GM18873 (cell line): ENCODE measurements at regions not wholly inside any gene's neighbourhood (a gene's known extent, or its start where the extent isn't known, plus 50 kb on each side); places are given as distances from the start of the nearest gene placed in this dataset.
"Not testable (repeated sequence)": the region's sequence is repeated elsewhere in the genome, so short reads cannot be mapped to it uniquely, and the experiment has no call there.

Experiments used
- ATAC-seq: cut with Tn5 transposase; IDR thresholded peaks from one replicate; pipeline ENCODE4 v1.9.1; 2021; ENCODE audit warnings: mild to moderate bottlenecking, moderate library complexity, moderate number of reproducible peaks; ENCODE audit not compliant: unreplicated experiment, low FRiP score

DNA sequence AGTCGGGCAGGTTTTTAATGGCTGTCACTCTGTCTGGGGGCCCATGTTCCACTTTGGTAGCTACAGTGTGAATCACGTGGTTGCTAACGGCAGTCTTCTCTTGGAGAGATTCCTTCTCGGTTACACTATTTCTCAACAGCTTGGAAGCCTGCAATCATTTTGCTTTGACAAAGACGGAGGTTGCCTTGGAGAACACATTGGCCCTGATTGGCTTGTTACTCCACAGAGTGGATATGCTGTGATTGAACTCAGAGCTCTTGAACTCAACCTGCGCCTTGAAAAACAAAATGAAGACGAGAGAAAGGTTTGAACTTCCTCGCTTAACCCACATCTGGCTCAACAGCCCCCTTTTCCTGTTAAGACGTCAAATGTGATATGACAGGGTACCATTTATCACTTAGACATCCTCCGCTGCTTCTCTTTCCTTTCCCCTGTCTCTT is 218.9 kb downstream of the MAF start:
- no peak for ATAC-seq

DNA sequence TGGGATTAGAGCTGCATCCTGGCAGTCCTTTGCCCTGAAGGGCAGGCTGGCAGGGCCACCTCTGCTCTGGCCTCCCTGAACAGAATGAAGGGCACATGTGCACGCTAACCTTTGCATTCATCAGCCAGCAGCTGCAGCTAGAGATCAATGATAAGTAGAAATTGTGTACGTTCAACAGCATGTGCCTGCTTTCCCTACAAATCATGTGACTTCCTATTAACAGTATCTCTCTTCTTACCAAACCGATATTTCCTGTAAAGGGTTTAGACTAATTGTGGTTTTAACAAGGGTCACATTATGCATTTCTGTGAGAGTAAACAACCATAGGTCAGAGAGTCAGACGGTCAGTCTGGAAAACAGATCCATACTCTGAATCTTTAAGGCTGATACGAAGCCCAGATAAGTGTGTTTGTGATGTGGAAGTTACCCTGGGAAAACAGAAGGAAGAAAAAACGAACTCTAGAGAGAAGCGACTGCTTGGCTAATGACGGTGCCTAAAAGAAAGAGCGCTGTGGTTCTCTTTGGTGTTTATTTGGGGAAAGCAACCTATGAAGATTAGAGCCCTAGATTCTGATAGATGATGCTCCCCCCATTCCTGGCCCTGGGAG is 219.4 kb downstream of the MAF start:
- ATAC-seq, result no peak

DNA sequence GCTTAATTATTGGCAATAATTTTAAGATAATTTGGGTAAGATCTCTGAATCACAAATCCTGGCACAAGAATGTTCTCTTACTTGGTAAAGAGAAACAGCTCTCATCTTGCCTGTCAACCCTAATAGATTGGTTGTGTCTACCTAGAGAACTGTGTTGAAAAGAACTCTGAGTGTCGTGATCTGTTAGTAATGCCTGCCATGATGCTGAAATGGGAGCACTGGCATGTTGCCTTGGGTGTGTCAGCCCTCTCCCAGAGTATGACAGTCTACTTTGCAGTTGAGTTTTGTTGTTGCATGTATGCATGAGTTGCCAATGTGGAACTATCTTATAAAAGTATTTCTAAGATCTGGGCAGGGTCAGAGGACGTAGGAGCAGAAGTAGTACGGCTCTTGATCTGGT is 221.4 kb downstream of the MAF start:
- no peak for ATAC-seq

DNA sequence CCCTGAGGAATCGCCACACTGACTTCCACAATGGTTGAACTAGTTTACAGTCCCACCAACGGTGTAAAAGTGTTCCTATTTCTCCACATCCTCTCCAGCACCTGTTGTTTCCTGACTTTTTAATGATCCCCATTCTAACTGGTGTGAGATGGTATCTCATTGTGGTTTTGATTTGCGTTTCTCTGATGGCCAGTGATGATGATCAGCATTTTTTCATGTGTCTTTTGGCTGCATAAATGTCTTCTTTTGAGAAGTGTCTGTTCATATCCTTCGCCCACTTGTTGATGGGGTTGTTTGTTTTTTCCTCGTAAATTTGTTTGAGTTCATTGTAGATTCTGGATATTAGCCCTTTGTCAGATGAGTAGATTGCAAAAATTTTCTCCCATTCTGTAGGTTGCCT is 223.5 kb downstream of the MAF start:
- ATAC-seq, result not testable (repeated sequence)

DNA sequence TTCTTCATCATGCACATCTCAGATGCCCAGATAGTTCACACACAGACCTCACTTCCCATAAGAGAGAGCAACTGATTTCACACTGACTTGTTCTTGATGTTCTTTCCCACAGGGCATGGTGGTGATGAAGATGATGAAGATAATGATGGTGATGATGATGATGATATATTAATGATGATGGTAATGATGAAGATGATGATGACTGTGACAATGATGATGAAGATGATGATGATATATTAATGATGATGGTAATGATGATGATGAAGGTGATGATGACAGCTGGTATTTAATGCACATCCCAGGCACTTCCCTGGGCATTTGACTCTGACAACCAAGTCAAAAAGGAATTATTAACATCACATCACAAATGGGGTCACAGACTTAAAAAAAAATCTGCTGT is 225.2 kb downstream of the MAF start:
- no peak for ATAC-seq

DNA sequence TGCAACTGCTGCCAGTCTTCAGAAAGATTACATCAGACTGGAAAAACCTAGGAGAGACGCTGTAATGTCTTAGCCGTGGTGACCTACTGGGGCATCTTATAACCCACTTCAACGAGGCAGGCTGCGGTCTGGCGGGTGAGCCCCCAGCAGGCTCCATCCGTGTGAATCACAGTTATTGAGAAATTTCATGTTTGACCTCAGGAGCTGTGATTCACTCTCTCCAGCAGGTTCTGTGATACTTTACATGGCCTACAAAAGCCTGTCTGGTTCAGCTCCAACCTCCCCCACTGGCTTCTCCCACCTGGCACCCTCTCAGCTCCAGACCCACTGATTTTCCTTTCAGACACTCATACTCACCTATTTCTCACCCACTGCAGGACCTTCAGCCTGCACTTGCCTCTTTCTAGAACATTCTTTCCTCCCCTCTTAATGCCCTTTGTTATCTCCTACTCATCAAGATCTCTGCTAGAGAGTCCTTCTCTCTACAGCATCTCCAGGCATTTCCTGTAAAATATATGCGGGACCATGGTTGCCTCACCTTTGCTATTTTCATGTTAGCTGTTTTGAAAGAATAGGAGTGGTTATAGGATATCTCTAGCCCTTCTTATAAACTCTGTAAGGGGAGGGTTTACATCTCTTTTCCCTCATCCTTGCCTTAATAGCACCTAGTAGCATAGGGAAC is 227.9 kb downstream of the MAF start:
- no peak for ATAC-seq

DNA sequence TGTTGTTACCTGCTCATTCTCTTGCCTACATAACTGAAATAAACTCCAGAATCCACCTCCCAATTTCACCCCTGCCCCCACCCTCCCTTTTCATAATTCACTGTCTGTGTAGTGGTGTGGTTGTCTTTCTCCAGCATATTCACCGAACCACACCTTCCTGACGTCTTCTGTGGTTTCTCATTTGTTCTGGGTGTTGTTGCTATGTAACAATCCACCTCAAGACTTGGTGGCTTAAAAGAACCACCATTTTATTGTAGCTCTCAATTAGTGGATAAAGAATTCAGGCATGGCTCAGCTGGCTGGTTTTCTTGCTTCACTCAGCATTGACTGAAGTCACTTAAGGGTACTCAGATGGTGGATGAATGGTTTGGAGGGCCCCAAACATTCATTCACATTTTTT is 229.8 kb downstream of the MAF start:
- no peak for ATAC-seq

DNA sequence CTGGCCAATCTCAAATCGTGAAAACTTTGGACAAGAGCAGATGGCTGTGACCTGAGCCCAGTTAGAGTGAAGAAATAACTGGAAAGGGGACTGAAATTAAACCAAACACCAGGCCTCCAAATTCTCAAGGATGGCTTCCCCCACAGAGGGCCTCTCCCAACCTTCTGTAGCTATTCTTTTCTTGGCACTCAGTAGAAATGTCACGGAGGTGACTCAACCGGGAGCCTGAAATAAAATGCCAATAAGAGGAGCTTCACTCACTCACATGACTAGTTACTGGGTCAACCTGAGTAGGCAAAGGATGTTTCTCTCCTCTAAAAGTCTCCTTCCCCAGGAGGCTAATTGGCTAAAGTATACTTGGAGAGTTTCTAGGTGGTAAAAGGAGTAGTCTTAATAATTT is 230.7 kb downstream of the MAF start:
- no peak for ATAC-seq

DNA sequence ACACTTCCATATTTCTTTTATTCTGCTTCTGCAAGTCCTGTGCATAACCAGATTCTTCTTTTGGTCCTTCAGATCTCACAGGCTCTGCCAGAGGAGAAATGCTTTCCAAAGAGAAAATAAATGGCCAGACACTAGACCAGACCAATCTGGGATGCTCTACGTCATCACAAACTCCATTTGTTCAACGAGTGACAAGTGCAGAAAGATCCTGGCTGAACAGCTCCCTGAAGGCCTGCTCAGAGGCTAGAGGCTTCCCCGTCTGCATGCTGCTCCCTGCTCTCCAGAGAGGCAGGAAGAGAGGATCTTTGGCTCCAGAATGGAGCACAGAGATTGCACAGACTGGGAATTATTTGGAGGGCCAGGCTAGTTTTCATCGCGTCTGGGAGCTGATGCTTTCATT is 232.7 kb downstream of the MAF start:
- ATAC-seq, result no peak

DNA sequence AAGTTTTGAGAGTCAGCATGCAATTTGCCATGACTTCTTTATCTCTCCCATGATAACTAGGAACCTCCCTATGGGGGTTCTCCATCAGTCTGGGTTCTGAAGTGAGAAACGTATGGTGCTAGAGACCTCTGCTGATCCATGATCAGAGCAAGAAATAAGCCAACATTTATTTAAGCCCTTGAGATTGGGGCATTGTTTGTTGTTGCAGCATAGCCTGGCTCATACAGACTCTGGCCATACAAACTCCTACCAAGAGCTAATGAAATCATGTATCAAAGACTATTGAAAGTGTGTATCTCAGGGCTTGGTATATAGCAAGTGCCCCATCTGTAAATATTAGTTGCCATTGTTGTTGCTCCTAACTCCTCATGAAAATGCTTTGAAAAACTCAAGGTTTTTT is 233.9 kb downstream of the MAF start:
- ATAC-seq, result no peak

DNA sequence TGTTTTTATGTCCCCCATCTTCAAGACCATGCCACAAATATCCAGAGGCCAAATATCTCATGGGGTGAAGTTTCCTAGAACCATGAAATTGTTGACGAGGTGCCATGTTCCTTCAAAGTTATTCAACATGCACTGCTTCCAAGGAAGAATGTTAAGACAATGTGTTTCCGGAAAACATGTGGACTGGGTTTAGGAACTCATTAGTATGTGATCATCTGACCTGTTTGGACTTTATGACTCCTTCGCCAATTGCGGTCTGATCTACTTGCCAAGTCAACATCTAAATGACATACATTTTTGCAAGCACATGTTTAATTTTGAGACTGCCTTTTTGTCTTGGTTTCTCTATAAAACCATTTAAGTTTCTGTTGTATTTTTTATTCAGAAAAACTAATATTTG is 234.8 kb downstream of the MAF start:
- no peak for ATAC-seq

DNA sequence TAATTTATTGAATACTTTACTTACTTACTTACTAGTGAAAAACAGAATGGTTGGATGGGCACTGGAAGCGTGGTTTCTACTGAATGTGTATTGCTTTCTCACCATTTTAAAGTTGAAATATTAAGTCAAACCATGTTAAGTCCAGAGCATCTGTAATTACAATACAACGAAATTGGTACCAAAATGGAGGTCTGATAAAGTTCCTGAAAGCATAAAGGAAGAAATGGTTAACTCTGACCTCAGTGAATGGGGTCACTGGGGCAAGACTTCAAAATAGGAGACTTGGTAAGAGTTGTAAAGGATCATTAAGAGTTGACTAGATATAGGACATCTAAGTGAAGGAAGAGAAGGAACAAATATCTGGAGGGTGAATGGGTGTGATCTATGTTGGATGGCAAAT is 237.1 kb downstream of the MAF start:
- ATAC-seq, result no peak

DNA sequence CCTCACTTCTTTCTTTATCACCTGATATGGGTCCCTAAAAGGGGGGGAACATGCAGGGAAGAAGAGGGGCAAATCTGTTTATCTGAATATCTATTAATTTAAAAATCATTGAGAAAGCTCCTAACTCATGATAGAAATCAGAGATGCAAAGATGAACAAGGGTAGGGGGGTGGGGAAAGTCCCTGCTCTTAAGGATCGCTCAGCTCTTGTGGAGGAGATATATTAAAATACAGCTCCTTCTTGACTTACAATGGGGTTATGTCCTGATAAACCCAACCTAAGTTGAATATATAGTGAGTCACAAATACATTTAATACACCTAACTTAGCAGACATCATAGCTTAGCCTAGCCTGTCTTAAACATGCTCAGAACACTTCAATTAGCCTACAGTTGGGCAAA is 237.5 kb downstream of the MAF start:
- no peak for ATAC-seq

DNA sequence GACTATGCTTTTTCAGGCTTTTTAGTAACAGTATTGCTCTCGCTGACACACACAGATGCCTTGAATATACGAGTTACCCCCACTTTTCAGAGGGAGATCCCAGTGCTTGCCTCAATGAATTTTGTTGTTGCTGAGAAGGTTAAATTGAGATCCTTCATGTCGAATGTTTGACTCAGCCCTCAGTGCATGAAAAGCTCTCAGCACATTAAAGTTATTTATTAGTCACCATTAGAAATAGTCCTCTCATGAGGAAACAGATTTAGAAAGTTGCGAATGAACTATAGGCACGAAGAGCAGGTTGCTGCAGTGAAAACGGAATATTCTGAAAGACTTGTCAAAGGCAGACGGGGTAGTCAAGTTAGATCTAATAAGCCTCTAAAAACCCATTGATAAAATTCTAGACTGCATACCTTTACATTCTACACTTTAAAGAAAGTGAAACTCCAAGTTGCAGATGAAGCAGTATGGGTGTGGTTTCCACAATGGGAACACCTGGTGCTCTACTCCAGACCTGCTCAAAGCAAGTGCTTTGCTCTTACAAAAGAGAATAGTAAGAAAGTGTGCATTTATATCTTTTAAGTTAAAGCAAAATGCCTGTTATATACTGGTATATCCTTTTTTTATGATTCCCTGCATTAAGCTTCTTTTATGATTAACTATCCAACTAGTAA is 238.1 kb downstream of the MAF start:
- ATAC-seq, result no peak

DNA sequence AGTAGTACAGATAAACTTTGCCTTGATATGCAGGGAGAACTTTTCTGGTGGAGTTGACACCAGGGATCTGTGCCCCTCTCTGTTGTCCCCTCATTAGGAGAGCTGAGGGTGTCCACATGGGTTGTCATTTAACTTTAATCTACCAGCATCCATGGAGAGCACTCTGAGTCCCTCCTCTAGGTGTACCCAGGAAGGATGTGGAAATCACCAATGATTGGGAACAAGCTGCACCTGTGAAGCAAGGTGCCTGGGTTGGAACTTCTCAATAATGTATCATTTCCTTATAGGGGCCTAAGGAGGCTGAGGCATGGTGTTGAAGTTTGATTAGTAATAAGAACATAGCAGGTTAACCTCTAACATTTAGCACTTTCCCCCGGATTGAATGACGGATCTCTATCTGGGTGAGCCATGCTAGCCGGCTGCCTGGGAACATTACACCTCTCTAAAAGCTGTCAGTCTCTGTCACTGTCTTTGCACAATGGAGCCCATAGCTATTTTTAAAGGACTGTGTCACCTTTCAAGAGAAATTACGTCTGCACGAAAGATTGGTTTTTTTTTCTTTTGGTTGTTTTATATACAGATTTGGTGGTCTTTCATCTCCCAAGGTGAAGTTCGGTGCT is 239.3 kb downstream of the MAF start:
- no peak for ATAC-seq

DNA sequence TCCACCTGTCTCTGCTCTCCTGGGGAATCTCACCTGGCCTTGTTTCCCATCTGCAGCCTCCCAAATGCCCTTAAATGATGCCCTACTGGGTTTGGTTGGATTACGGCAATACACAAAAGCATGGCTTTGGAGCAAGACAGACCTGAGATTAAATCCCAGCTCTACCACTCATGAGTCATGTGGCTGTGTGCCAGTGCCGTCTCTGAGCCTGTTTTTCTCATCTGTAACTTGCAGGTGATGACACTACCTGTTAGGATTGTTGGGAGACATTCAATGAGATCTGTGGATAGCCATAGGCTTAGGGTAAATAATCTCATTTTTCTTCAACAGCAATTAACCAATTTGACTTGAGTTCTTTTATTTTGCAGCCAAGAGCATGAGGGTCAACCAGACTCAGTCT is 240.3 kb downstream of the MAF start:
- ATAC-seq, result no peak

DNA sequence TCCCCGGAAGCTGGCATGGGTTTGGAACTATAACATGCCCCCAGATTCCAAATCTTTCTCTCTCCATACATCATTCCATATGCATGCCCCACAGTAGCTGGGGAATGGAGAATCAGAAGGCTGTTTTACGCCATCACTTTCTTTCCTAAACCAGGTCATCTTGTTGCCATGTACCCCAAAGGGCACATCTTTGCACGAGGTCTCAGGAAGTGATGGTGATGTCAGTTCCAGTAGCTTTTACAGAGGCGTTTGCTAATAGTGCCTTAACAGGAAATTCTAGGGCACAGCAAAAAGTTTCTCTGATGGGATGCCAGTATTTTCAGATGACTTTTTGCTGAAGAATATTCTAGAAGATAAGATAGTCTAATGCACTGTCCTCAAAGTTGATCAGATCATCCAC is 241.5 kb downstream of the MAF start:
- no peak for ATAC-seq

DNA sequence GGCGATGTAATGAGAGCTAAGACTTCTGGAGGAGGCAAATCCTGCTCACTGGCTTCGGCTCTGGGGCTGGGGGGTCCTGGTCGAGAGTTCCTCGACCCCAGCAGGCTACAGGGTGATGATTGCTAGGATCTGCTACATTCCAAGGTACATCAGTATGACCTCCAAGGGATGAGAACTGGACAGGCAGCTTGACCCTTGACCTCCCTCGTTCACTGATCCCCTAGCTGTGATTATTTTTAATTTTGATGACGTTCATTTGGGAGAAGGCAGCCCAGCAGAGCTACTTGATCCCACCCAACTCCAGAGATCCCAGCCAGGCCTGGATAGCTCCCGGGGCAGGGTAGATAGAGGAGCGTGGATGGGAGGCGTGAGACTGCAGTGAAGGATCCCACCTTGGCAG is 242.3 kb downstream of the MAF start:
- ATAC-seq, result no peak

DNA sequence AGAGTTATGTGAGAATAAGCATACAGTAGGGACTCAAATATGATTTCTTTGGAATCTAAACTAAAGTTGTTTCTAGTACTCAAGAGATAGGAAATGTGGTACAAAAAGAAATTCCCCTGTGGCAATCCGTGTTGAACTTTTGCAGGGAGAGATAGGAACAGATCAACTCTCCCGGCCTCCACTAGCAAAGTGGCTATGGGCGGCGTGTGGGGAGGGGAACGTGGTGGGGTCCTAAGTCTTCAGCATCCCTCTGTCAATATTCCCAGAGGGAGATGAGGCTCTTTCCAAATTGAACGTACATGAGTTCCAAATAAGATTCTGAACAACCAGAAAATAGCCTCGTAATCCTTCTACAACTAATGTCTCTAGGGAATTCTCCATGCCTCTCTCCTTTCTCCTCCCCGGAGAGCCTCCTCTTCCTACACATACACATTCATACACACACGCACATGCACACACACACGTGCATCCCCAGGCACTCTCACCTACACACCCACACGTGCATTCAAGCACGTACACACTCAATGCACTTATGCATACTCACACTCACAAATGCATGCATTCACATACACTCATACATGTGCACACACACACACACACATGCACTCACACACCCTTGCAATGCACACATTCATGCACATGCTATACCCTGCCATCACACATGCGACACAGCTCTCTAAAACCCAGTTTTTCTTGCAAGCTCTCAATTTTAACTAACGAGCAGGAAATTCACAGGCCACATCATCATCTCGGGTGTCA is 244.8 kb downstream of the MAF start:
- ATAC-seq, result no peak

DNA sequence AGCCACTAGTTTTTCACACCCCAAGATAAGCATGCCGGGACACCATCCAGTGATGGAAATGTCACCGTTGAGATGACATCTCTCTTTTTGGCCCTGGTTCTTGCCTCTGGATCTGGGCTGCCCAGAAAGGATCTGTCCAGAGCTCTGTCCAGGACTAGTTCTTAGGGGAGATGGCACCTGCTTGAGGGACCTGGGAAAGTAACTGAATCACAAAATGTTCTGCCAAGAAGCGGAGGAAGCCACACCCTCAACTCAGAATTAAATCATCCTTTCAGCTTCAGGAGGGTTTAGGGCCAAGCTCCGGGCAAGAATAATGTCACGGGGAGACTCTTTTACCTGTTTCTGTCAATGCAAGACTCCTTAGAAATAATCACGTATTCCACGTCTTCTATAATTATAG is 248.6 kb downstream of the MAF start:
- no peak for ATAC-seq

DNA sequence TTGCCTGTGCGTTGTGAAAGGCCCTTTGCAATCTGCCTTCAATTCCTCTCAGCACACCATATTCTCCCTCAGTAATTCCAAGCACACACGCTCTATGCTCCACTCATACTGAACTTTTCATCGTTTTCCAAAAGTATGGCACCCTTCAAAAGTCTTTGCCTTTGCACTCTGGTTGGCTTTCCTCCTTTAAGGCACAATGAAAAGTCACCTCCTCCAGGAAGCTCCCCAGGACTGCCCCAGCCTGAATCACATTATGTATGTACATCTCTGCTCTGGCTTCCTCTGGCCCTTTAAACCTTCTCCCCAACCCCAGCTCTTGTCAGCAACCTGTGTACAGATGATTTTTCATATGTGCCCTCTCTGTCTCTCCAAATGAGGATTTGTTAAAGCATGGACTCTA is 250.7 kb downstream of the MAF start:
- ATAC-seq, result no peak
